Astrocyte (in vitro differentiated cells and primary cell): ENCODE measurements at regions not wholly inside any gene's neighbourhood (a gene's known extent, or its start where the extent isn't known, plus 50 kb on each side); places are given as distances from the start of the nearest gene placed in this dataset.

Experiments used
- DNase-seq: peaks from one replicate; pipeline ENCODE4 v3.0.0-alpha.2; 2010; ENCODE audit warnings: low read depth
- FAIRE-seq: peaks from 2 replicates; lab custom pipeline; 2011; peaks lifted over from hg19 to GRCh38; lab: Jason Lieb, UNC
- H2AFZ ChIP-seq: 2 replicates; pipeline ENCODE4 v1.6.0; 2012; ENCODE audit warnings: low read depth, low read length, inconsistent platforms
- H3K27ac ChIP-seq: 2 replicates; pipeline ENCODE4 v1.5.1; 2011; ENCODE audit warnings: low read depth, low read length, inconsistent platforms
- H3K27me3 ChIP-seq: 2 replicates; pipeline ENCODE4 v1.6.0; 2011; ENCODE audit warnings: low read length, inconsistent platforms; ENCODE audit not compliant: insufficient read depth
- H3K36me3 ChIP-seq: 2 replicates; pipeline ENCODE4 v1.5.1; 2011; ENCODE audit warnings: low read length, inconsistent platforms; ENCODE audit not compliant: insufficient read depth
- H3K4me1 ChIP-seq: 2 replicates; pipeline ENCODE4 v1.5.1; 2011; ENCODE audit warnings: low read length, inconsistent platforms; ENCODE audit not compliant: insufficient read depth
- H3K4me2 ChIP-seq: 2 replicates; pipeline ENCODE4 v1.6.0; 2012; ENCODE audit warnings: low read length, inconsistent platforms
- H3K4me3 ChIP-seq: 2 replicates; pipeline ENCODE4 v1.5.1; 2011; ENCODE audit warnings: low read depth, mild to moderate bottlenecking, low read length, inconsistent platforms; ENCODE audit not compliant: insufficient read depth
- H3K79me2 ChIP-seq: 2 replicates; pipeline ENCODE4 v1.6.0; 2012; ENCODE audit warnings: mild to moderate bottlenecking, low read length, inconsistent platforms; ENCODE audit not compliant: insufficient read depth
- H3K9ac ChIP-seq: 2 replicates; pipeline ENCODE4 v1.6.0; 2012; ENCODE audit warnings: mild to moderate bottlenecking, low read length, inconsistent platforms
- H3K9me3 ChIP-seq: 2 replicates; pipeline ENCODE4 v1.5.1; 2012; ENCODE audit warnings: low read depth, mild to moderate bottlenecking, low read length, inconsistent platforms; ENCODE audit not compliant: insufficient read depth
- H4K20me1 ChIP-seq: 2 replicates; pipeline ENCODE4 v1.6.0; 2012; ENCODE audit warnings: low read length, inconsistent platforms; ENCODE audit not compliant: insufficient read depth
- H3K27ac Mint-ChIP-seq: one replicate; pipeline ENCODE4 v1.8.0; 2021; ENCODE audit warnings: mild to moderate bottlenecking, mixed read lengths; ENCODE audit not compliant: unreplicated experiment
- H3K27me3 Mint-ChIP-seq: one replicate; pipeline ENCODE4 v1.8.0; 2021; ENCODE audit warnings: low read depth, mixed read lengths; ENCODE audit not compliant: unreplicated experiment
- H3K36me3 Mint-ChIP-seq: one replicate; pipeline ENCODE4 v1.8.0; 2021; ENCODE audit warnings: low read depth, mixed read lengths; ENCODE audit not compliant: unreplicated experiment
- H3K4me1 Mint-ChIP-seq: one replicate; pipeline ENCODE4 v1.8.0; 2021; ENCODE audit warnings: low read depth, mixed read lengths; ENCODE audit not compliant: unreplicated experiment
- H3K4me3 Mint-ChIP-seq: one replicate; pipeline ENCODE4 v1.8.0; 2021; ENCODE audit warnings: mild to moderate bottlenecking, moderate library complexity, mixed read lengths; ENCODE audit not compliant: unreplicated experiment
- H3K9me3 Mint-ChIP-seq: one replicate; pipeline ENCODE4 v1.8.0; 2021; ENCODE audit warnings: mild to moderate bottlenecking, mixed read lengths; ENCODE audit not compliant: unreplicated experiment
- CTCF ChIP-seq: IDR thresholded peaks from 2 replicates; pipeline ENCODE4 v1.5.1; 2011; ENCODE audit warnings: low read depth, mild to moderate bottlenecking, inconsistent platforms, low read length, moderate library complexity; ENCODE audit not compliant: insufficient read depth
- EZH2 ChIP-seq: IDR thresholded peaks from 2 replicates; pipeline ENCODE4 v1.6.1; 2012; ENCODE audit warnings: mild to moderate bottlenecking, low read length, inconsistent platforms; ENCODE audit not compliant: insufficient read depth

- no peak overlapping the region for H3K4me3 Mint-ChIP-seq
- Histone ChIP-seq H3K9me3 (no peaks in the 10 kb centered on the region), H3K4me2 (no peak overlapping the region), H4K20me1 (no peaks in the 10 kb centered on the region), H3K9ac (no peak overlapping the region), H3K79me2 (no peaks in the 10 kb centered on the region), H3K27ac (no peak overlapping the region), H3K4me3 (no peak overlapping the region), H2AFZ (no peak overlapping the region), H3K4me1 (no peaks in the 10 kb centered on the region), H3K36me3 (no peaks in the 10 kb centered on the region), H3K27me3 (no peaks in the 10 kb centered on the region)
- DNase-seq (no peak), FAIRE-seq (no peak)
- H3K4me1 Mint-ChIP-seq, result peaks cover 2% of the 10 kb centered on the region
- peaks cover 9% of the 10 kb centered on the region for H3K9me3 Mint-ChIP-seq
- no peaks in the 10 kb centered on the region for H3K36me3 Mint-ChIP-seq
- no peaks in the 10 kb centered on the region for H3K27me3 Mint-ChIP-seq
- H3K27ac Mint-ChIP-seq, result no peak overlapping the region
- TF ChIP-seq CTCF (no peak), EZH2 (no peak)
These were observed 333.5 kb downstream of the IRS1 start for GRCh38 chr2:226466124-226466523.

- Histone ChIP-seq H3K9ac (no peak overlapping the region), H3K4me1 (no peaks in the 10 kb centered on the region), H3K79me2 (no peaks in the 10 kb centered on the region), H3K27ac (no peak overlapping the region), H3K36me3 (no peaks in the 10 kb centered on the region), H3K9me3 (no peaks in the 10 kb centered on the region), H2AFZ (no peak overlapping the region), H3K4me2 (no peak overlapping the region), H3K27me3 (no peaks in the 10 kb centered on the region), H4K20me1 (no peaks in the 10 kb centered on the region), H3K4me3 (no peak overlapping the region)
- no peaks in the 10 kb centered on the region for H3K27me3 Mint-ChIP-seq
- H3K36me3 Mint-ChIP-seq, result no peaks in the 10 kb centered on the region
- no peak overlapping the region for H3K27ac Mint-ChIP-seq
- FAIRE-seq (no peak), DNase-seq (no peak)
- peaks cover 9% of the 10 kb centered on the region for H3K9me3 Mint-ChIP-seq
- no peak overlapping the region for H3K4me3 Mint-ChIP-seq
- TF ChIP-seq EZH2 (no peak), CTCF (no peak)
- peaks cover 2% of the 10 kb centered on the region for H3K4me1 Mint-ChIP-seq
These were observed 335.2 kb downstream of the IRS1 start for GRCh38 chr2:226464380-226464779.

- no peak overlapping the region for H3K4me3 Mint-ChIP-seq
- FAIRE-seq, result no peak
These were observed 336.5 kb downstream of the IRS1 start for GRCh38 chr2:226463154-226463553.

More at GRCh38 chr2:226463154-226463553, 336.5 kb downstream of the IRS1 start:
- Mint-ChIP-seq H3K27me3 (no peaks in the 10 kb centered on the region), H3K36me3 (no peaks in the 10 kb centered on the region), H3K9me3 (peaks cover 13% of the 10 kb centered on the region), H3K4me1 (peaks cover 2% of the 10 kb centered on the region), H3K27ac (no peak overlapping the region)
- no peaks in the 10 kb centered on the region for H3K27me3 ChIP-seq
- H3K4me3 ChIP-seq, result no peak overlapping the region
- H3K9me3 ChIP-seq, result no peaks in the 10 kb centered on the region
- no peak overlapping the region for H3K27ac ChIP-seq
- no peak overlapping the region for H3K4me2 ChIP-seq
- no peaks in the 10 kb centered on the region for H3K79me2 ChIP-seq
- H2AFZ ChIP-seq, result no peak overlapping the region
- H3K4me1 ChIP-seq, result no peaks in the 10 kb centered on the region
- no peaks in the 10 kb centered on the region for H4K20me1 ChIP-seq
- no peak overlapping the region for H3K9ac ChIP-seq
- TF ChIP-seq EZH2 (no peak), CTCF (no peak)
- DNase-seq, result no peak
- H3K36me3 ChIP-seq, result no peaks in the 10 kb centered on the region
